ENCODE measurements at regions not wholly inside any gene's neighbourhood (a gene's known extent, or its start where the extent isn't known, plus 50 kb on each side); places are given as distances from the start of the nearest gene placed in this dataset.
"Not testable (repeated sequence)": the region's sequence is repeated elsewhere in the genome, so short reads cannot be mapped to it uniquely, and the experiment has no call there.

DNA sequence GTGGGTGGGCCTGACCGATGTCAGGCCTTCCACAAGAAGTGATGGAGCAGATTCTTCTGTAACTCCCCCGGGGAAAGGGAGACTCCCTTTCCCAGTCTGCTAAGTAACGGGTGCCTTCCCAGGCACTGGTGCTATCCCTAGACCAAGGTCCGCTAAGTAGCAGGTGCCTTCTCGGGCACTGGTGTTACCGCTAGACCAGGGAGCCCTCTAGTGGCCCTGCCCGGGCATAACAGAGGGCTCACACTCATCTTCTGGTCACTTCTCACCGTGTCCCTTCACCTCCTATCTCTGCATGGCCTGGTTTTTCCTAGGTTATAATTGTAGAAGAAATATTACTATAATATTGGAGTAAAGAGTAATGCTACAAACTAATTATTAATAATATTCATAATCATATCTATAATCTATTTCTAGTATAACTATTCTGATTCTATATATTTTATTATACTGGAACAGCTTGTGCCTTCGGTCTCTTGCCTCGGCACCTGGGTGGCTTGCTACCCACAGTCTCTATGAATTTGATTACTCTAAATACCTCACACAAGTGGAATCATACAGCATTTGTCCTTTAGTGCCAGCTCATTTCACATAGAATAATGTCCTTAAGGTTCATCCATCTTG, 1378.7 kb downstream of the XPNPEP1 start:
- no TSS peak for BruUV-seq (replicated peaks)
- no peaks in the 10 kb centered on the region for H3K9me2 ChIP-seq (replicated peaks; ENCODE audit: low read length)
- no peaks in the 10 kb centered on the region for H4K20me1 ChIP-seq (ENCODE audit: low read length)
- no peak overlapping the region for H3K27ac ChIP-seq (ENCODE audit: low read length)
- H3K9ac ChIP-seq (ENCODE audit: low read length) = no peak overlapping the region
- DNase-seq = peak; percentile 77
- H3F3A ChIP-seq (ENCODE audit: low read length, unreplicated experiment) = no peaks in the 10 kb centered on the region
- ChIA-PET POLR2A (ENCODE audit: unreplicated experiment) (interaction anchor here (0.6 kb wide), 1 partner anchor 265 kb away, joined by 6 read pairs; no protein-coding TSS in a partner anchor), CTCF (interaction anchor here (0.5 kb wide), 1 partner anchor 58 kb away, joined by 3 read pairs; no protein-coding TSS in a partner anchor)
- peak; percentile 82 for ATAC-seq
- H3K4me1 ChIP-seq (ENCODE audit: insufficient read depth, low read length) = no peaks in the 10 kb centered on the region
- H3K79me2 ChIP-seq (ENCODE audit: low read length) = no peaks in the 10 kb centered on the region
- no peaks in the 10 kb centered on the region for H3K27me3 ChIP-seq (ENCODE audit: low read length)
- no peak overlapping the region for H2AFZ ChIP-seq (ENCODE audit: low read length)
- H3K4me3 ChIP-seq (ENCODE audit: low read length) = no peak overlapping the region
- TF ChIP-seq, protein P1, sequence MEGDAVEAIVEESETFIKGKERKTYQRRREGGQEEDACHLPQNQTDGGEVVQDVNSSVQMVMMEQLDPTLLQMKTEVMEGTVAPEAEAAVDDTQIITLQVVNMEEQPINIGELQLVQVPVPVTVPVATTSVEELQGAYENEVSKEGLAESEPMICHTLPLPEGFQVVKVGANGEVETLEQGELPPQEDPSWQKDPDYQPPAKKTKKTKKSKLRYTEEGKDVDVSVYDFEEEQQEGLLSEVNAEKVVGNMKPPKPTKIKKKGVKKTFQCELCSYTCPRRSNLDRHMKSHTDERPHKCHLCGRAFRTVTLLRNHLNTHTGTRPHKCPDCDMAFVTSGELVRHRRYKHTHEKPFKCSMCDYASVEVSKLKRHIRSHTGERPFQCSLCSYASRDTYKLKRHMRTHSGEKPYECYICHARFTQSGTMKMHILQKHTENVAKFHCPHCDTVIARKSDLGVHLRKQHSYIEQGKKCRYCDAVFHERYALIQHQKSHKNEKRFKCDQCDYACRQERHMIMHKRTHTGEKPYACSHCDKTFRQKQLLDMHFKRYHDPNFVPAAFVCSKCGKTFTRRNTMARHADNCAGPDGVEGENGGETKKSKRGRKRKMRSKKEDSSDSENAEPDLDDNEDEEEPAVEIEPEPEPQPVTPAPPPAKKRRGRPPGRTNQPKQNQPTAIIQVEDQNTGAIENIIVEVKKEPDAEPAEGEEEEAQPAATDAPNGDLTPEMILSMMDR (conservative IDR thresholded peaks at IDR 0.05; ENCODE audit: low read depth, low read length) = peak; percentile 68
- no peak for TF ChIP-seq EZH2phosphoT487 (IDR thresholded peaks at IDR 0.05; ENCODE audit: borderline replicate concordance, low read length)
- TF ChIP-seq EZH2 (IDR thresholded peaks at IDR 0.05; ENCODE audit: low read length, unreplicated experiment) = no peak
- no peaks in the 10 kb centered on the region for H3K9me3 ChIP-seq (ENCODE audit: low read length)
- H3K36me3 ChIP-seq (ENCODE audit: low read depth, low read length) = no peaks in the 10 kb centered on the region
- intact Hi-C loops (cut with micrococcal nuclease) = loop anchor here (2.0 to 10.0 kb wide), 4 partner anchors 186 to 1137 kb away; no protein-coding TSS in a partner anchor
- H3K4me2 ChIP-seq (ENCODE audit: low read length) = no peak overlapping the region

DNA sequence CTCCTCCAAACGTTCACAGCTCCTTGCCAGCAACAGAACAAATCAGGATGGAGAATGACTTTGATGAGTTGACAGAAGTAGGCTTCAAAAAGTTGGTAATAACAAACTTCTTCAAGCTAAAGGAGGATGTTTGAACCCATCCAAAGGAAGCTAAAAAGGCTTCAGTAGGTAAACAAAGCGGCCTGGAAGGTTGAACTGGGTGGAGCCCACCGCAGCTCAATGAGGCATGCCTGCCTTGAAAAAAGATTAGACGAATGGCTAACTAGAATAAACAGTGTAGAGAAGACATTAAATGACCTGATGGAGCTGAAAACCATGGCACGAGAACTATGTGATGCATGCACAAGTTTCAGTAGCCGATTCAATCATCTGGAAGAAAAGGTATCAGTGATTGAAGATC, 1369.0 kb upstream of the SORCS1 start:
- H3K4me3 ChIP-seq (ENCODE audit: low read length); intact Hi-C loops (cut with micrococcal nuclease); H3F3A ChIP-seq (ENCODE audit: low read length, unreplicated experiment); H3K27ac ChIP-seq (ENCODE audit: low read length); H3K4me1 ChIP-seq (ENCODE audit: insufficient read depth, low read length); H3K4me2 ChIP-seq (ENCODE audit: low read length); H3K79me2 ChIP-seq (ENCODE audit: low read length); H3K9me3 ChIP-seq (ENCODE audit: low read length); H3K9me2 ChIP-seq (replicated peaks; ENCODE audit: low read length); H2AFZ ChIP-seq (ENCODE audit: low read length); H3K36me3 ChIP-seq (ENCODE audit: low read depth, low read length); DNase-seq; BruUV-seq (replicated peaks); H4K20me1 ChIP-seq (ENCODE audit: low read length); POLR2A ChIA-PET (ENCODE audit: unreplicated experiment); H3K9ac ChIP-seq (ENCODE audit: low read length); H3K27me3 ChIP-seq (ENCODE audit: low read length); ATAC-seq: not testable (repeated sequence)
- CTCF ChIA-PET = interaction anchor here (0.6 kb wide), 1 partner anchor 329 kb away, joined by 3 read pairs; no protein-coding TSS in a partner anchor

DNA sequence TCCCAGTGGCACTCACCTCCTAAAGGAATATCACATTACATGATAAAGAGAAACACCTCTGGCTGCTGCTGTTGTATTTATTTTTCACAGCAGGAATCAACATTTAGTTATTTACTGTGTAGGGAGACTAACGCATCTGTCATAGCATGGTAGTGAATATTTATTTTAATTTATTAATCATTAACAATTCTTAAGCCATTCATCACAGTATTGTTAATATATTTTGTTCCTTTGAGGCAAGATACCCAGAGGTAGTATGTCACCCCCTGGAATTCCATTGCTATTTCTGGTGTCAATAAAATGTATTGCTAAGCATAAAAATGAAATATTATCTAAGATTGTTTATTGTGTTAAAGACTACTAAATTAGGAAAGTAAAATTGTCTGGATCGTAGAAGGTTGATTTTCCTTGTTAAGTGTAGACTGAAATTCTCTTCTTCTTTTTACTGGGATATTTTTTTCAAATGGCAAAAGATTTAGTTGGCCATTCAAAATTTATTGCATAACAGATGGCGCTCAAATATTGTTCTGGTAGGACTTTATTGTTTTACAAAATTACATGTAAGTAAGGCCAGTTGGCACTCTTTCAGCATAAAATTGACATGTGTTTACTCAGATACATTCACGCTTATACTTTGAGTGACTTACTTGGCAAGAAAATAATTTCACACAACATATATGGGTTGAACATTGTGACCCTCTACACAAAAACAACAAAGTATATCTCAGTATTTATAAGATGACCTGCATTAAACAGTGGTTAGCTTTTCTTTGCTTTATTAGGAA, 1358.7 kb upstream of the SORCS1 start:
- peak; percentile 60 for ATAC-seq
- Histone ChIP-seq H4K20me1 (ENCODE audit: low read length) (no peaks in the 10 kb centered on the region), H3K9ac (ENCODE audit: low read length) (peak overlapping the region; percentile 61), H3K27ac (ENCODE audit: low read length) (peak overlapping the region; percentile 93), H3K4me1 (ENCODE audit: insufficient read depth, low read length) (peaks cover 33% of the 10 kb centered on the region), H3K36me3 (ENCODE audit: low read depth, low read length) (no peaks in the 10 kb centered on the region), H3K4me3 (ENCODE audit: low read length) (no peak overlapping the region), H3F3A (ENCODE audit: low read length, unreplicated experiment) (peaks cover 9% of the 10 kb centered on the region), H3K9me2 (replicated peaks; ENCODE audit: low read length) (no peaks in the 10 kb centered on the region), H2AFZ (ENCODE audit: low read length) (no peak overlapping the region), H3K4me2 (ENCODE audit: low read length) (peak overlapping the region; percentile 50), H3K27me3 (ENCODE audit: low read length) (no peaks in the 10 kb centered on the region), H3K79me2 (ENCODE audit: low read length) (no peaks in the 10 kb centered on the region), H3K9me3 (ENCODE audit: low read length) (no peaks in the 10 kb centered on the region)
- DNase-seq = peak; percentile 53
- intact Hi-C loops (cut with micrococcal nuclease) = no loop called here
- CTCF ChIA-PET = no interaction called here
- TF ChIP-seq, protein P1 (conservative IDR thresholded peaks at IDR 0.05; ENCODE audit: low read depth, low read length) = no peak
- TF ChIP-seq EZH2 (IDR thresholded peaks at IDR 0.05; ENCODE audit: low read length, unreplicated experiment) = no peak
- TF ChIP-seq EZH2phosphoT487 (IDR thresholded peaks at IDR 0.05; ENCODE audit: borderline replicate concordance, low read length) = no peak
- no TSS peak for BruUV-seq (replicated peaks)
- POLR2A ChIA-PET (ENCODE audit: unreplicated experiment) = interaction anchor here (0.6 kb wide), 1 partner anchor 342 kb away, joined by 3 read pairs; no protein-coding TSS in a partner anchor
